ENCODE measurements at regions not wholly inside any gene's neighbourhood (a gene's known extent, or its start where the extent isn't known, plus 50 kb on each side); places are given as distances from the start of the nearest gene placed in this dataset.

DNA sequence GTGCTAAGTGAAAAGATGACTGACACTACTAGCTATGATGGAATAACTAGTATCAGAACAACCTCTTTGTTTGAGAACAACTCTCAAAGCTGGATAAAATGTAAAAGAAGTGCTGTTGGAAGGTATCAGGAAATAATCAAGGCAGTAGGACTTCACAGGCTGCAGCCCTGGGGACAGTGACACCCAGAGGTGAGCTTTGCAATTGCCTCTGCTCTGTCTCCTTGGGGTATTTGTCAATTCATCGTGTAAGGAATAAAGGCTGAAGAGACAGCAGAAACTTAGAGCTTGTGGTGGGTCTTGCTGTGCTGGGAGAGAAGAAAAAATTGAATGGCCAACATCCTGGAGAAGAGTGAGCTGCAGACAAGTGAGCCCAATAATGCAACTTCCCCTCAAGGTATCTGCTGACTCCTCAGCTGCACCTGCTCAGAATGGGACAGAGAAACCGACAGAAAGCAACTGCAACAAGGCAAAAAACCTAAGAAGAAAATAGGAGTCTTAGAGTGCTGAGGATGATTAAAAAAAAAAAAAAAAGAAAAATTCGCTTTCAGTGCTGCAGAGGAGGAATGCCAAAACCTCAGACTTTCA, 141.1 kb downstream of the RCN1 start:
- H3K4me3 ChIP-seq (ENCODE audit: low read length), result no peak overlapping the region
- TF ChIP-seq, protein P1, sequence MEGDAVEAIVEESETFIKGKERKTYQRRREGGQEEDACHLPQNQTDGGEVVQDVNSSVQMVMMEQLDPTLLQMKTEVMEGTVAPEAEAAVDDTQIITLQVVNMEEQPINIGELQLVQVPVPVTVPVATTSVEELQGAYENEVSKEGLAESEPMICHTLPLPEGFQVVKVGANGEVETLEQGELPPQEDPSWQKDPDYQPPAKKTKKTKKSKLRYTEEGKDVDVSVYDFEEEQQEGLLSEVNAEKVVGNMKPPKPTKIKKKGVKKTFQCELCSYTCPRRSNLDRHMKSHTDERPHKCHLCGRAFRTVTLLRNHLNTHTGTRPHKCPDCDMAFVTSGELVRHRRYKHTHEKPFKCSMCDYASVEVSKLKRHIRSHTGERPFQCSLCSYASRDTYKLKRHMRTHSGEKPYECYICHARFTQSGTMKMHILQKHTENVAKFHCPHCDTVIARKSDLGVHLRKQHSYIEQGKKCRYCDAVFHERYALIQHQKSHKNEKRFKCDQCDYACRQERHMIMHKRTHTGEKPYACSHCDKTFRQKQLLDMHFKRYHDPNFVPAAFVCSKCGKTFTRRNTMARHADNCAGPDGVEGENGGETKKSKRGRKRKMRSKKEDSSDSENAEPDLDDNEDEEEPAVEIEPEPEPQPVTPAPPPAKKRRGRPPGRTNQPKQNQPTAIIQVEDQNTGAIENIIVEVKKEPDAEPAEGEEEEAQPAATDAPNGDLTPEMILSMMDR (IDR thresholded peaks at IDR 0.05; ENCODE audit: insufficient read depth, low read depth, low read length, missing control alignments), result peak; percentile 76
- peak; percentile 50 for DNase-seq (ENCODE audit: low read depth)

DNA sequence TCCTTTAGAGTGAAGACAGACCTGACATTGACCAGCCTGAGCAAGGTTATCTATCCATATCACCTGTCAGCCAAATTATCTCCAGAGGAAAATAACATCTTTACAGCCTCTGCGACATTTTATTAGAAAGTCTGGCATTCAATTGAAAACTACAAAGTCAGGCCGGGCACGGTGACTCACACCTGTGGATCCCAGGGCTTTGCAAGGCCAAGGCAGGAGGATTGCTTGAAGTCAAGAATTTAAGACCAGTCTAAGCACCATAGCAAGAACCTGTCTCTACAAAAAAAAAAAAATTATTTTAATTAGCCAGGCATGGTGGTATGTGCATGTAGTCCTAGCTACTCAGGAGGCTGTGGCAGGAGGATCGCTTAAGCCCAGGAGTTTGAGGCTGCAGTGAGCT, 141.6 kb downstream of the RCN1 start:
- no peak overlapping the region for H3K4me3 ChIP-seq (ENCODE audit: low read length)
- TF ChIP-seq, protein P1 (IDR thresholded peaks at IDR 0.05; ENCODE audit: insufficient read depth, low read depth, low read length, missing control alignments), result no peak
- no peak for DNase-seq (ENCODE audit: low read depth)

DNA sequence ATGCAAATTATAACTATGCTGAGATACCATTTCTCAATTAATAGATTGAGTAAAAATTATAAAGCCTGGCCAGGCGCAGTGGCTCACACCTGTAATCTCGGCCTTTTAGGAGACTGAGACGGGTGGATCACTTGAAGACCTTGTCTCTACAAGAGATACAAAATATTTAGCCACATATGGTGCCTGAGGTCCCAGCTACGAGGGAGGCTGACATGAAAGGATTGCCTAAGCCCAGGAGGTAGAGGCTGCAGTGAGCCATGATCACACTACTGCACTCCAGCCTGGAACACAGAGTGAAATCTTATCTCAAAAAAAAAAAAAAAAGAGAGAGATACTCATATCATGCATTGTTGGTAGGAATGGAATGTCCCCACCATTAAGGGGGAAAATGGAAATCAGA, 142.4 kb downstream of the RCN1 start:
- DNase-seq (ENCODE audit: low read depth), result no peak
- no peak overlapping the region for H3K4me3 ChIP-seq (ENCODE audit: low read length)
- TF ChIP-seq, protein P1 (IDR thresholded peaks at IDR 0.05; ENCODE audit: insufficient read depth, low read depth, low read length, missing control alignments), result no peak

DNA sequence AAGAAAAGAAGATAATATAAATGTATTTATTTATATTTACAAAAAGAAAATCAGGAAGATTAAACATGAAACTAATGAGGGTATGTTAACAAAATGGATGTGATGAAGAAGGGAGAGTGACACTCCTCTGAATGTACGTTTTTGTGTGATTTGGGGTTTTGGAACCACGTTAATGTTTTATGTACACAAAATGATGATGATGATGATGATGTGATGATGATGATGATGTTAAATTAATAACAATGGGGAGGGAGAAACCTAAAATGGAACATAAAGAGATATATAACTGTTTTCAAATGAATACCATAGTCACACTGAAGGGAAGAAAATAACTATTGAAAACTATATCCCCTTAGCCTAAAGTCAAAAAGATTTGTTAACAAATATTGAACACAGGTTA, 143.1 kb downstream of the RCN1 start:
- TF ChIP-seq, protein P1 (IDR thresholded peaks at IDR 0.05; ENCODE audit: insufficient read depth, low read depth, low read length, missing control alignments), result no peak
- no peak for DNase-seq (ENCODE audit: low read depth)
- H3K4me3 ChIP-seq (ENCODE audit: low read length), result no peak overlapping the region

DNA sequence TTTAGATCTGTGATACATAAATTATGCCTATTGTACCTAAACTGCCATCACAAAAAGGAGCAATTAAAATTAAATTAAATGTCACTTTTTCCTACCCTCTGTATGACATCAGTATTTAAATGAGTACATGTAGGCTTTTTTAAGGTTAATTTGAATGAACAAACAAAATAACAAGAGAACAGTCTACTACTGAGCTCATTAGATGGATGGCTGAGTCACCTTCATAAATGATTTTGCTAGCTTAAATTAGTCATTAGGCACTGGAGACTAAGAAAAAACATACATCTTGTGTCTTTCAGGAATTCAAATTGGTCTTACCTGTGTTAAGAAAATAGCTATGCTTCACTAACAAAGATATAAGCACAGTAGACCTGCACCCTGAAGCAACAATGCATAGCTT, 153.6 kb downstream of the RCN1 start:
- peak; percentile 6 for DNase-seq (ENCODE audit: low read depth)
- no peak overlapping the region for H3K4me3 ChIP-seq (ENCODE audit: low read length)
- TF ChIP-seq, protein P1 (IDR thresholded peaks at IDR 0.05; ENCODE audit: insufficient read depth, low read depth, low read length, missing control alignments), result no peak

DNA sequence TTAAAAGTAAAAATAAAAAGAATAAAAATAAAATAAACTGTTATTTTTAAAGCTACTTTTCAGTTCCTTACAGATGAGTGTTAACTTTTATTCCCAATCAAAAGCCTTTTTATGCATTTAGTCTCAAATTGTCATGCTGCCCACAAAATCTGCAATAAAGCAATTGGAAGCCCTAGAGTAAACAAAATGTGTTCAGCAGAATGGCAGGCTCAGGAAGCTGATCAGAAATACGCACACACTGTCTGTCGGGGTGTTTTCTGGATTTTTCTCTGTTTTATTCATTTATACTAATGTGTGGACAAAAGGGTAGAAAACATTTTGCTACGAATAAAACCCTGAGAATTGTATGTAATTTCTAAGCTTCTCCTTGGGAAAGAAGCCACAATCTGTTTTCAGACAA, 162.8 kb downstream of the RCN1 start:
- no peak for DNase-seq (ENCODE audit: low read depth)
- H3K4me3 ChIP-seq (ENCODE audit: low read length), result no peak overlapping the region
- TF ChIP-seq, protein P1 (IDR thresholded peaks at IDR 0.05; ENCODE audit: insufficient read depth, low read depth, low read length, missing control alignments), result no peak

DNA sequence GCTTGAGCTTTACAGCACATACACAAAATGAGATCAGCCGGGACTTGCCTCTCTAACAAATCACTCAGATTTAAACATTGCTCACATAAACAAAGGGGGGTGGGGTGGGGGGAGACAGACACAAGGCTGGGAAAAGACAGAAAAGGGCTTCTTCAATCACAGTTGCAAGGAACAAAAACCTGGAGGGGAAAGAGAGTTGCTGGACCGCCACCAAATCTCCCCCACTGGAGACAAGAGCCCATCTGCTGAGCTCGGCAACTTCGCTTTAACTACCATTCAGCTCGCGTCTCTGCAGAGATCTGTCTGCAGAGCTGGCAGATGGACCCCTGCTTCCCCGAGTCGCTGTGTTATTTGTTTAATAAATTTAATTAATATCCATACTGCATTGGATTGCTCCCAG, 165.0 kb downstream of the RCN1 start:
- DNase-seq (ENCODE audit: low read depth), result no peak
- TF ChIP-seq, protein P1 (IDR thresholded peaks at IDR 0.05; ENCODE audit: insufficient read depth, low read depth, low read length, missing control alignments), result no peak
- no peak overlapping the region for H3K4me3 ChIP-seq (ENCODE audit: low read length)

Data from epithelial cell of esophagus (primary cell).